Duodenal mucosa (tissue), 2 donors: ENCODE measurements at regions not wholly inside any gene's neighbourhood (a gene's known extent, or its start where the extent isn't known, plus 50 kb on each side); places are given as distances from the start of the nearest gene placed in this dataset.

Experiments
- H3K27ac ChIP-seq: one replicate; pipeline ENCODE4 v1.7.0; 2013; ENCODE audit warnings: low read depth, low read length
- H3K27me3 ChIP-seq, 2 donors: one replicate each; pipeline ENCODE4 v1.7.0; 2013; ENCODE audit warnings: low read length in 2 of 2, control low read depth in 1 of 2; ENCODE audit not compliant: insufficient read depth in 2 of 2, control insufficient read depth in 1 of 2
- H3K36me3 ChIP-seq, 2 donors: one replicate each; pipeline ENCODE4 v1.7.0; 2013; ENCODE audit warnings: low read length in 2 of 2, control low read depth in 1 of 2; ENCODE audit not compliant: insufficient read depth in 2 of 2, control insufficient read depth in 1 of 2
- H3K4me1 ChIP-seq, 2 donors: one replicate each; pipeline ENCODE4 v1.7.0; 2013; ENCODE audit warnings: low read length in 2 of 2, control low read depth in 1 of 2; ENCODE audit not compliant: insufficient read depth in 2 of 2, control insufficient read depth in 1 of 2
- H3K4me3 ChIP-seq, 2 donors: one replicate each; pipeline ENCODE4 v1.7.0; 2013; ENCODE audit warnings: low read length in 2 of 2, low read depth in 1 of 2
- H3K9ac ChIP-seq, 2 donors: one replicate each; pipeline ENCODE4 v1.7.0; 2013; ENCODE audit warnings: low read length in 2 of 2, low read depth in 1 of 2
- H3K9me3 ChIP-seq, 2 donors: one replicate each; pipeline ENCODE4 v1.7.0; 2013; ENCODE audit warnings: low read length in 2 of 2, control low read depth in 1 of 2; ENCODE audit not compliant: control insufficient read depth in 1 of 2

DNA sequence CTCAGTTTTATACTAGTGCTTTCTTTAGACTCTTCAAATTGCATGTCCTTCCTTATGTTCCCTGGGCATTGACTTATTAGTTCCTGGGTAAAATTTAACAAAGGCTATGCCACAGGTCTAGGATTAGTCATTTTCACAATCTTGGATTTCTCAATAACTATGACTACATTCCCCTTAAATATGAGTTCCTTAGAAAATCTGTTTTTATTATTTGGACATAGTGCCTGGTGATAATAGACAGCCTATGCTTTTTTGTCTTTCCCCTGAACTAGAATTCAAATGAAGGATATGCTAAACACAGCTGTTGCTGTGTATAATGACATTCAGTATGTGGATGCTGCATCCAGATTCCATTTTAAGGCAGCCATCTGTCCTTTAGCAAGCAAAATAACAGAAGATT, 1252.8 kb upstream of the GJE1 start:
- Histone ChIP-seq H3K4me3 (no peak overlapping the region), H3K27ac (no peak overlapping the region), H3K27me3 (no peaks in the 10 kb centered on the region), H3K36me3 (no peaks in the 10 kb centered on the region), H3K9me3 (no peaks in the 10 kb centered on the region), H3K9ac (no peak overlapping the region), H3K4me1 (no peaks in the 10 kb centered on the region)

DNA sequence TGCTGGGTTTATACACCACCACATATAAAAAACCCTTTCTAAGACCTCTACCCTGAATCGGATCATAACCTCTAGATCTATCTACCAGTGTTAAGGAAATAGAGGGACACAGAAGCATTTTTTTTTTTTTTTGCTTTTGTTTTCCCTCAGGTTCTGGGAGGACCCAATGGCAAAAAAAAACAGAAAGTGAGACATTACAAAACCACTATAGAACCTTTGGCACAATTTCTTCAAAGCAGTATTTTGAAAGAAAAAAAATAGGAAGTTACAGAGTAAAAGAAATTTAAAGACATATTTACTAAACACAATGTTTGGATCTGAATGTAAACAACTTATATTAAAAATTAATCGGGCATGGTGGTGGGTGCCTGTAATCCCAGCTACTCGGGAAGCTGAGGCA, 1258.7 kb upstream of the GJE1 start:
- Histone ChIP-seq H3K36me3 (no peaks in the 10 kb centered on the region), H3K27me3 (no peaks in the 10 kb centered on the region), H3K27ac (no peak overlapping the region), H3K4me3 (no peak overlapping the region), H3K9me3 (no peaks in the 10 kb centered on the region), H3K9ac (no peak overlapping the region), H3K4me1 (no peaks in the 10 kb centered on the region)

DNA sequence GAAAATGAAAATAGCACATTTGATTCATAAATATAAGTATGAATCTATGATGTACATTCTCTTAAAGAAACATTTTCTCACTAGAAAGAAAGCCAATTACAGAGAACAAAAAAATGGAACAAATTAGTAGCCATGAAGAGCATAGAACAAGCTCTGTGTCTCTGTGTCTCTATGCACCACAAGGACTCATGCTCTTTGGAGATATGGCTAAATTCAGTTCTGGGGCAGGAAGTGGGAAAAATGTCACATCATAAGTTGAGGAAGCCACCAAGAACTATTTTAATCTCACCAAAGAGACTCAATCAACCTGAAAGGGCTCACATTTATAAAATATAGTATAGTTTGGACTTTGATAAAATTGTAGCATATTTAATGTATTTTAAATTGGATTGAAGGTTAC, 1259.8 kb upstream of the GJE1 start:
- Histone ChIP-seq H3K9ac (no peak overlapping the region), H3K9me3 (no peaks in the 10 kb centered on the region), H3K4me3 (no peak overlapping the region), H3K4me1 (no peaks in the 10 kb centered on the region), H3K36me3 (no peaks in the 10 kb centered on the region), H3K27me3 (no peaks in the 10 kb centered on the region), H3K27ac (no peak overlapping the region)

DNA sequence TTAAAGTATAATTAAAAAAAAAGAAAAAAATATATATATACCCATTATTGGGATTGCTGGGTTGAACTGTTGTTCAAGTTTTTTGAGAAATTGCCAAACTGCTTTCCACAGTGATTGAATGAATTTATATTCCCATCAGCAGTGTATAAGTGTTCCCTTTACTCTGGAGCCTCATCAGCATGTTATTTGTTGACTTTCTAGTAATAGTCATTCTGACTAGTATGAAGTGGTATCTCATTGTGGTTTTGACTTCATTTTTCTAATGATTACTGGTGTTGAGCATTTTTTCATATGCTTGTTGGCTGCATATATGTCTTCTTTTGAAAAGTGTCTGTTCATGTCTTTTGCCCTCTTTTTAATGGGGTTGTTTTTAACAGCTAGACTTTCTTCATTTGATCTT, 1260.8 kb upstream of the GJE1 start:
- H3K27me3 ChIP-seq = no peaks in the 10 kb centered on the region
- H3K4me1 ChIP-seq = no peaks in the 10 kb centered on the region
- no peaks in the 10 kb centered on the region for H3K9me3 ChIP-seq
- no peak overlapping the region for H3K4me3 ChIP-seq
- H3K27ac ChIP-seq = no peak overlapping the region
- H3K36me3 ChIP-seq = no peaks in the 10 kb centered on the region
- no peak overlapping the region for H3K9ac ChIP-seq

DNA sequence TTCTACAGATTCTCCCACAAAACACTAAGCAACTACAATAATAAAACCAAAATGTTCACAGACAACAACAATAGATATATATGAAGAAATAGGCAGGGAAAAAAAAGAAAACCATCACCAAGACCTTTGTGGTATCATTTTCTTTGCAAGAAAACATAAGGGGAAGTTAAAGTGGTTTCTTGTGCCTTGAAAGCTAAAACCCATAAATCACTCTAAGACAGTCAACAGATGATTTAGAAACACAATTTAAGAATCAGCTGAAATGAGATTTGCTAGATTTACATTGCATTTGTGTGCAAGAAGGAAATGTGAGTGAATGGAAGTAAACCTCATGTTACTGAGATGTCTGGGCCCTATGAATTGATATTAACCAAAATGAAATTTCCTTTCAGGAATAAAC, 1265.4 kb upstream of the GJE1 start:
- Histone ChIP-seq H3K27ac (no peak overlapping the region), H3K27me3 (no peaks in the 10 kb centered on the region), H3K4me3 (no peak overlapping the region), H3K4me1 (no peaks in the 10 kb centered on the region), H3K36me3 (no peaks in the 10 kb centered on the region), H3K9ac (no peak overlapping the region), H3K9me3 (no peaks in the 10 kb centered on the region)

DNA sequence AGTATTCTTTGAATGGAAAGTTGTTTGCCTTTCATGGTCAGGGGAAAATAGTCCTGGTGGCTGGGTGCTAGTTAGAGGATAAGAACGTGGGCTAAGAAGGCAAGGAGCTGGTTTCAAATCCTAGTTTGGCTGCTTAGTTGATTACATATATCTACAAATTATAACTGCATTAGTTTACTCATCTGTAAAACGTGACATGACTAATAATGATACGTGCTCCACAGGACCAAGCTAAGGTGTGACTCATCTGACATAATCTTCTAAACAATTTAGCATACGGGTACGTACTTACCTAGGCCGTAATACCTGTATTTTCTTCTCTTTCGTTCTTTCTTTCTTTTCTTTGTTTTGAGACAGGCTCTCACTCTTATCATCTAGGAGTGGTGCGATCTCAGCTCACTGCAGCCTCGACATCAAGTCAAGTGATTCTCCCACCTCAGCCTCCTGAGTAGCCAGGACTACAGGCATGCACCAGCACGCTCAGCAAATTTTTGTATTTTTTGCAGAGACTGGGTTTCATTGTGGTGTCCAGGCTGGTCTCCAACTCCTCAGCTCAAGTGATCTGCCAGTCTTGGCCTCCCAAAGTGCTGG, 1274.2 kb upstream of the GJE1 start:
- no peaks in the 10 kb centered on the region for H3K9me3 ChIP-seq
- no peak overlapping the region for H3K9ac ChIP-seq
- no peaks in the 10 kb centered on the region for H3K4me1 ChIP-seq
- no peak overlapping the region for H3K27ac ChIP-seq
- no peaks in the 10 kb centered on the region for H3K27me3 ChIP-seq
- no peaks in the 10 kb centered on the region for H3K36me3 ChIP-seq
- no peak overlapping the region for H3K4me3 ChIP-seq

DNA sequence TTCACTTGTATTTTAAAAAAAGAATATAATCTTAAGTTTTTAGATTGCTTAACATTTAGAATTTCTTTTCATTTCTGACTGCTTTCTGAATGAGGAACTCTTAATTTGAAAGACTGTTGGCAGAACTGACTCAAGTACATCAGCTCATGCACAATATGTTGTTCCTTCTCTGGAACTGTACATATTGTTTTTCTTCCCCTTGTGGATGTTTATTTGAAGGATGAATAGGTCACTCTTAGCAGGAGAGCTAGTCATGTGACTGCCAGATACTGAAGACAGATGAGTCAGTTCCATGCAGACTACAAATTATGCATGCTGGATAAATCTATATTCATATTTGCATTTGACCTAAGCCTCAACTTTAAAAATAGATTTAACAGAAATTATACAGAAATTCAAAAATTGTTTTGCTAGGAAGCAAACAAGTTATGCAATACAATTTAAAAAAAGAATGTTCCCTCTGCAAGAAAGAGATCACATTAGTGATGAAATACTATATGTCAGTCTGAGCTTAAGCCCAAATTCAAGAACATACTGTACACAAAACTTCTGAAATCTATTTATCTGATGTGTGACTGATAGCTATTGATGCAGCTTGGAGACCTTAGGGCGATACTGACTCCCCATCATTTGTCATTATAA, 1274.9 kb upstream of the GJE1 start:
- no peak overlapping the region for H3K9ac ChIP-seq
- no peaks in the 10 kb centered on the region for H3K36me3 ChIP-seq
- no peak overlapping the region for H3K27ac ChIP-seq
- no peaks in the 10 kb centered on the region for H3K4me1 ChIP-seq
- no peaks in the 10 kb centered on the region for H3K9me3 ChIP-seq
- no peaks in the 10 kb centered on the region for H3K27me3 ChIP-seq
- H3K4me3 ChIP-seq = no peak overlapping the region

DNA sequence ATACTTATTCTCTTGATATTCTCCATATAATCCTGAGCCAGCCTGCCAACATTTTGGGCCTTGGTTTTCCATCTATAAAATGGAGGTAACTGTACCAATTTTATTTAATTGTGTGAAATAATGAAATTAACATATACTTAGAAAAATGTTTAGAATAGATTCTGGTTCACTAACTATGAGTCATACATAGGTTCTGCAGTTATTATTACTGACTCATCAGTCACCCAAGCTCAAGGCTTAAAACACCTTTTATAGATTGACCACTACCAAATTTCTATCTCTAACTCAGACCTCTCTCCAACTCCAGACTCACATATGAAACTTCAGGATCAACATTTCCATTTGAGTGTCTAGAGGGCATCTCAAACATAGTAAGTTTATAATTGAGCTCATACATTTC, 1277.2 kb upstream of the GJE1 start:
- H3K27ac ChIP-seq = no peak overlapping the region
- H3K27me3 ChIP-seq = no peaks in the 10 kb centered on the region
- H3K9ac ChIP-seq = no peak overlapping the region
- H3K4me3 ChIP-seq = no peak overlapping the region
- no peaks in the 10 kb centered on the region for H3K9me3 ChIP-seq
- no peaks in the 10 kb centered on the region for H3K4me1 ChIP-seq
- H3K36me3 ChIP-seq = no peaks in the 10 kb centered on the region

DNA sequence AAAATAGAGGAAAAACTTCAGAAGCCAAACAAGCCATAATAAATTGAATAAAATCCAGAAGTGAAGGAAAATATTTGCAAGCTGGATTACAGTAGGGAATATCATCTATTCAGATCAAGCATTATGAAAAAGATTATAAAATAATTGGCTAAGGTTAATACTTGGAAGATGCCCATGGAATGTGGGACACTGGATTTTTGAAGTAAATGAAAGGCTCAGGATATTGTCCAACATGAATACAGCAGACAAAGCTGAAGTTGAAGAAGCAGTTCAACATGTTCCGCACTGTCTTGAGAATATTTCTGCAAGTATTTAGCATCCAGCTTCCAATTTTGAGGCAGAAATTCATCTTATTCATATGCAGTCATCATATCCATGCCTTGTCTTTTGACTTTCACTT, 1278.4 kb upstream of the GJE1 start:
- Histone ChIP-seq H3K4me3 (no peak overlapping the region), H3K27ac (no peak overlapping the region), H3K9ac (no peak overlapping the region), H3K27me3 (no peaks in the 10 kb centered on the region), H3K9me3 (no peaks in the 10 kb centered on the region), H3K4me1 (no peaks in the 10 kb centered on the region), H3K36me3 (no peaks in the 10 kb centered on the region)

DNA sequence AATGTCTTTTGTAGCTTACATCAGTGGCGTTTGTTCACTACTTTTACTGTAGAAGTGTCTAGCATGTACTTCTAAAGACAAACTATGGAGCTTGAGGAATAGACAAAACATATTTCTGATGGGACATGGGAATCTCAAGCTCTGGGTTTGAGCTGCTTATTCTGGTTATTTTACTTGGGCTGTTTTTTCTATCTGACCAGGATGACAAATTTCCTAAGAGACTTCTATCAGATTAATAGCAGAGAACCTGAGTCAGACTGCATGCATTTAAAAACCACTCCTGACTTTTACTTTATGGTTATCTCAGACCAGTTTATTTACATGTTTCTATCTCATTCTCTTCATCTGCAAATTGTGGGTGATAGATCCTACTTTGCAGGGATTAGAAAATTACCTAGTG, 1282.3 kb upstream of the GJE1 start:
- no peaks in the 10 kb centered on the region for H3K4me1 ChIP-seq
- H3K27me3 ChIP-seq = no peaks in the 10 kb centered on the region
- no peaks in the 10 kb centered on the region for H3K9me3 ChIP-seq
- H3K4me3 ChIP-seq = no peak overlapping the region
- H3K27ac ChIP-seq = no peak overlapping the region
- H3K9ac ChIP-seq = no peak overlapping the region
- H3K36me3 ChIP-seq = no peaks in the 10 kb centered on the region

DNA sequence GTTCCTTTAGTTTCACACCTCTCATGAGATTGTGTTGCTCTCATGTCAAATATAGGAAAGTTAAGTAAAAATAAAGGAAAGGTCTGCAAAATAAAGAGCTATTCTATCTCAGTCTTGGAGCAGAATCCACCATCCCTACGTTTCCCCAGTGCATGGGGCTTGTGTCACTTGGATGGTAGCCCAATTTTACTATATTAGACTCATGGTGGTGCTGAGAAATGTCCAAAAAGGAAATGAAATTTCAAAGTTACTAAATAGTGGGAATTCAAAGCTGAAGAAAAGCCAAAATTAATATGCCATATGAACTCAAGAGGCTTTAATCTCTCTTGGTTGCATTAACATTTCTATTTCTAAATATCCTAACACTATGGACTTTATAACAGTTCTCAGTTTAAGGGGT, 1283.3 kb upstream of the GJE1 start:
- Histone ChIP-seq H3K27ac (no peak overlapping the region), H3K9me3 (no peaks in the 10 kb centered on the region), H3K9ac (no peak overlapping the region), H3K4me3 (no peak overlapping the region), H3K36me3 (no peaks in the 10 kb centered on the region), H3K4me1 (no peaks in the 10 kb centered on the region), H3K27me3 (no peaks in the 10 kb centered on the region)
